SHP77 (cell line): ENCODE measurements at regions not wholly inside any gene's neighbourhood (a gene's known extent, or its start where the extent isn't known, plus 50 kb on each side); places are given as distances from the start of the nearest gene placed in this dataset.
"Not testable (repeated sequence)": the region's sequence is repeated elsewhere in the genome, so short reads cannot be mapped to it uniquely, and the experiment has no call there.

Experiments used
- DNase-seq, 2 experiments: peaks; one replicate each; lab custom pipeline; 2025; lab: John Stamatoyannopoulos, UW

- no peak for DNase-seq
Observed at GRCh38 chr6:12509060-12509459, 207.5 kb upstream of the PHACTR1 start.

GRCh38 chr6:12516070-12516469 is 200.5 kb upstream of the PHACTR1 start:
- no peak for DNase-seq

GRCh38 chr6:12522347-12522746 is 194.2 kb upstream of the PHACTR1 start:
- DNase-seq, result no peak

GRCh38 chr6:12523726-12524125 is 192.8 kb upstream of the PHACTR1 start:
- no peak for DNase-seq

- no peak for DNase-seq
Observed at GRCh38 chr6:12525276-12525675, 191.3 kb upstream of the PHACTR1 start.

- no peak for DNase-seq
Observed at GRCh38 chr6:12527339-12527738, 189.2 kb upstream of the PHACTR1 start.

GRCh38 chr6:12528136-12528535 is 188.4 kb upstream of the PHACTR1 start:
- no peak for DNase-seq

- no peak for DNase-seq
Observed at GRCh38 chr6:12528581-12529363, 187.8 kb upstream of the PHACTR1 start.

GRCh38 chr6:12529364-12530019 is 187.1 kb upstream of the PHACTR1 start:
- no peak for DNase-seq

- DNase-seq, result no peak
Observed at GRCh38 chr6:12530345-12530744, 186.2 kb upstream of the PHACTR1 start.

GRCh38 chr6:12533586-12533985 is 183.0 kb upstream of the PHACTR1 start:
- DNase-seq, result no peak

GRCh38 chr6:12534069-12534853 is 182.3 kb upstream of the PHACTR1 start:
- no peak for DNase-seq

GRCh38 chr6:12535586-12536314 is 180.8 kb upstream of the PHACTR1 start:
- DNase-seq, result no peak

- DNase-seq, result no peak
Observed at GRCh38 chr6:12536416-12536815, 180.2 kb upstream of the PHACTR1 start.

- no peak for DNase-seq
Observed at GRCh38 chr6:12537389-12537788, 179.2 kb upstream of the PHACTR1 start.

GRCh38 chr6:12538881-12539357 is 177.6 kb upstream of the PHACTR1 start:
- DNase-seq, result no peak

GRCh38 chr6:12542319-12543115 is 174.1 kb upstream of the PHACTR1 start:
- DNase-seq, result not testable (repeated sequence)

GRCh38 chr6:12543953-12544352 is 172.6 kb upstream of the PHACTR1 start:
- no peak for DNase-seq

- no peak for DNase-seq
Observed at GRCh38 chr6:12544821-12545565, 171.6 kb upstream of the PHACTR1 start.

GRCh38 chr6:12545619-12546409 is 170.8 kb upstream of the PHACTR1 start:
- no peak for DNase-seq
